K562 (cell line): ENCODE measurements at regions not wholly inside any gene's neighbourhood (a gene's known extent, or its start where the extent isn't known, plus 50 kb on each side); places are given as distances from the start of the nearest gene placed in this dataset.

ENCODE experiments used
- ATAC-seq: fragments of 200-7000 bp; cut with Tn5 transposase; 3 replicates; pipeline ENCODE4 v1.9.1; 2020; ENCODE audit warnings: moderate library complexity
- BruUV-seq: library from RNA; stranded (reverse); fragments of 400-500 nt; replicated peaks from 2 replicates; lab custom pipeline; 2021; lab: Mats Ljungman, UMichigan
- CTCF ChIA-PET: fragments of 300-600 bp; formaldehyde crosslinking; extraction: SDS; loops from one replicate; lab custom pipeline; 2021; ENCODE audit warnings: low intra/inter-chr PET ratio; lab: Yijun Ruan, JAX
- POLR2A ChIA-PET: fragments of 300-600, 350-650 bp; sonication (Branson Sonifier 250); formaldehyde crosslinking; extraction: SDS; loops from one replicate; lab custom pipeline; 2021; ENCODE audit warnings: antibody characterized with exemption, inconsistent platforms; lab: Yijun Ruan, JAX
- DNase-seq, 4 experiments: peaks; one replicate each; pipeline versions ENCODE4 v3.0.0 to v3.0.0-alpha.2; 2011 to 2018; ENCODE audit warnings: low spot score in 3 of 4, mixed read lengths in 3 of 4; ENCODE audit errors: extremely low read depth in 1 of 4
- FAIRE-seq: peaks from 2 replicates; lab custom pipeline; 2011; peaks lifted over from hg19 to GRCh38; lab: Jason Lieb, UNC
- H2AFZ ChIP-seq: 2 replicates; pipeline ENCODE4 v1.6.0; 2011; ENCODE audit warnings: low read depth, low read length, control low read depth, inconsistent platforms
- H3K27ac ChIP-seq: fragments of 200-600 bp; 3 replicates; pipeline ENCODE4 v1.8.0; 2011; ENCODE audit warnings: low read depth, mild to moderate bottlenecking, control low read depth, inconsistent platforms, low read length, moderate library complexity, mixed read lengths; ENCODE audit errors: extremely low read depth
- H3K27me3 ChIP-seq, 2 experiments: fragments of 300-600 bp in 1 of 2; 2 replicates in 1 of 2; 3 replicates in 1 of 2; pipeline versions ENCODE4 v1.6.0 to v1.8.0; 2011; ENCODE audit warnings: inconsistent platforms in 2 of 2, low read length in 2 of 2, mild to moderate bottlenecking in 1 of 2, mixed read lengths in 1 of 2, moderate library complexity in 1 of 2; ENCODE audit not compliant: control insufficient read depth in 2 of 2, insufficient read depth in 2 of 2
- H3K36me3 ChIP-seq: fragments of 300-600 bp; 3 replicates; pipeline ENCODE4 v1.8.0; 2011; ENCODE audit warnings: mild to moderate bottlenecking, low read length, inconsistent platforms; ENCODE audit not compliant: control insufficient read depth, insufficient read depth
- H3K4me1 ChIP-seq, 2 experiments: fragments of 200-600 bp in 1 of 2; replicated peaks in 1 of 2; 2 replicates in 1 of 2; 3 replicates in 1 of 2; pipeline versions ENCODE4 v1.5.1 to v1.8.0; 2011; ENCODE audit warnings: inconsistent platforms in 2 of 2, low read length in 2 of 2, mild to moderate bottlenecking in 1 of 2, mixed read lengths in 1 of 2, moderate library complexity in 1 of 2; ENCODE audit not compliant: control insufficient read depth in 2 of 2, insufficient read depth in 2 of 2
- H3K4me2 ChIP-seq: 2 replicates; pipeline ENCODE4 v1.6.1; 2011; ENCODE audit warnings: low read length, control low read depth, inconsistent platforms, mixed read lengths; ENCODE audit not compliant: insufficient read depth
- H3K4me3 ChIP-seq: fragments of 200-600 bp; sonication (generic), shearing (Covaris generic); 2 replicates; pipeline ENCODE4 v1.5.1; 2016; ENCODE audit warnings: control low read depth, inconsistent platforms
- H3K79me2 ChIP-seq: fragments of 200-600 bp; 3 replicates; pipeline ENCODE4 v1.8.0; 2011; ENCODE audit warnings: low read length, inconsistent platforms; ENCODE audit not compliant: control insufficient read depth, insufficient read depth
- H3K9ac ChIP-seq, 2 experiments: 2 replicates each; pipeline versions ENCODE4 v1.6.0 to v1.6.1; 2011; ENCODE audit warnings: low read depth in 2 of 2, low read length in 2 of 2, control low read depth in 1 of 2, inconsistent platforms in 1 of 2, mild to moderate bottlenecking in 1 of 2, mixed read lengths in 1 of 2; ENCODE audit not compliant: insufficient read depth in 1 of 2
- H3K9me1 ChIP-seq: one replicate; pipeline ENCODE4 v1.6.0; 2011; ENCODE audit warnings: inconsistent platforms, mild to moderate bottlenecking, low read length, moderate library complexity; ENCODE audit not compliant: control insufficient read depth, insufficient read depth
- H3K9me3 ChIP-seq: replicated peaks from 2 replicates; pipeline ENCODE4 v1.5.1; 2011; ENCODE audit warnings: low read depth, low read length, inconsistent platforms; ENCODE audit not compliant: control insufficient read depth, insufficient read depth
- H4K20me1 ChIP-seq: replicated peaks from 2 replicates; pipeline ENCODE4 v1.6.1; 2011; ENCODE audit warnings: low read length, inconsistent platforms, mixed read lengths; ENCODE audit not compliant: control insufficient read depth, insufficient read depth
- ETV6 ChIP-seq, 3 experiments: fragments of 150-350 bp in 1 of 3; sonication (generic) in 1 of 3; formaldehyde crosslinking in 1 of 3; IDR thresholded peaks; 2 replicates each; pipeline versions ENCODE4 v1.6.1 to v1.8.0; 2014 to 2022; ENCODE audit warnings: borderline replicate concordance in 2 of 3, low read depth in 2 of 3, antibody characterized with exemption in 1 of 3, low read length in 1 of 3, mild to moderate bottlenecking in 1 of 3, missing genetic modification reagents in 1 of 3
- ILF3 ChIP-seq: fragments of 450-650 bp; IDR thresholded peaks from 2 replicates; pipeline ENCODE4 v1.6.1; 2018; ENCODE audit warnings: antibody characterized with exemption, mild to moderate bottlenecking, moderate library complexity, borderline replicate concordance
- WGBS: fragments of 100-300 bp; shearing (Covaris generic); methylation state at CpG from one replicate; pipeline ENCODE4 v1.1.6; 2016; ENCODE audit warnings: low coverage, mixed read lengths; ENCODE audit not compliant: insufficient coverage; ENCODE audit errors: missing lambda C conversion rate; 5-methylcytosine and 5-hydroxymethylcytosine counted together
- in situ Hi-C: fragments of 300-500 bp; cut with MboI; formaldehyde crosslinking; loops from 4 replicates; pipeline ENCODE4 v1.15.0; 2018; ENCODE audit warnings: inconsistent platforms, mixed read lengths
- intact Hi-C: fragments of 100-400 bp; cut with micrococcal nuclease; formaldehyde crosslinking; loops from 2 replicates; pipeline ENCODE4 v1.14.2; 2022
- TF ChIP-seq, protein P1 (sequence below): IDR thresholded peaks from 2 replicates; pipeline ENCODE4 v1.6.1; 2016; ENCODE audit warnings: missing genetic modification characterization, missing compliant biosample characterization

GRCh38 chr4:124018383-124019317 is 622.1 kb downstream of the SPRY1 start:
- WGBS = 2% methylated on average over 7 of the region's 7 CpGs
- no peak overlapping the region for H2AFZ ChIP-seq
- no peak overlapping the region for H3K27ac ChIP-seq
- no peaks in the 10 kb centered on the region for H3K79me2 ChIP-seq
- FAIRE-seq = no peak
- H3K9ac ChIP-seq = no peak overlapping the region
- ChIA-PET CTCF (no interaction called here), POLR2A (no interaction called here)
- H3K4me3 ChIP-seq = no peak overlapping the region
- DNase-seq = no peak
- no peak overlapping the region for H3K4me2 ChIP-seq
- H4K20me1 ChIP-seq = no peaks in the 10 kb centered on the region
- intact Hi-C loops = no loop called here
- H3K9me1 ChIP-seq = no peaks in the 10 kb centered on the region
- no peaks in the 10 kb centered on the region for H3K9me3 ChIP-seq
- no peak for TF ChIP-seq ETV6 (IDR thresholded peaks at IDR 0.05; ENCODE audit: borderline replicate concordance in 1 of 2, low read depth in 2 of 2, low read length in 1 of 2)
- no peak for TF ChIP-seq ETV6 (CRISPR knock-in tag; IDR thresholded peaks at IDR 0.05; ENCODE audit: borderline replicate concordance)
- TF ChIP-seq, protein P1, sequence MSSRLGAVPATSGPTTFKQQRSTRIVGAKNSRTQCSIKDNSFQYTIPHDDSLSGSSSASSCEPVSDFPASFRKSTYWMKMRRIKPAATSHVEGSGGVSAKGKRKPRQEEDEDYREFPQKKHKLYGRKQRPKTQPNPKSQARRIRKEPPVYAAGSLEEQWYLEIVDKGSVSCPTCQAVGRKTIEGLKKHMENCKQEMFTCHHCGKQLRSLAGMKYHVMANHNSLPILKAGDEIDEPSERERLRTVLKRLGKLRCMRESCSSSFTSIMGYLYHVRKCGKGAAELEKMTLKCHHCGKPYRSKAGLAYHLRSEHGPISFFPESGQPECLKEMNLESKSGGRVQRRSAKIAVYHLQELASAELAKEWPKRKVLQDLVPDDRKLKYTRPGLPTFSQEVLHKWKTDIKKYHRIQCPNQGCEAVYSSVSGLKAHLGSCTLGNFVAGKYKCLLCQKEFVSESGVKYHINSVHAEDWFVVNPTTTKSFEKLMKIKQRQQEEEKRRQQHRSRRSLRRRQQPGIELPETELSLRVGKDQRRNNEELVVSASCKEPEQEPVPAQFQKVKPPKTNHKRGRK = peak; percentile 73
- TF ChIP-seq ILF3 = no peak
- TF ChIP-seq, all 486 proteins: peak for 1
- ATAC-seq = no peak
- Histone ChIP-seq H3K27me3 (no peaks in the 10 kb centered on the region), H3K4me1 (no peaks in the 10 kb centered on the region), H3K36me3 (no peaks in the 10 kb centered on the region)
- BruUV-seq = no TSS peak
- in situ Hi-C loops = no loop called here
